ENCODE measurements at regions not wholly inside any gene's neighbourhood (a gene's known extent, or its start where the extent isn't known, plus 50 kb on each side); places are given as distances from the start of the nearest gene placed in this dataset.
"Not testable (repeated sequence)": the region's sequence is repeated elsewhere in the genome, so short reads cannot be mapped to it uniquely, and the experiment has no call there.

DNA sequence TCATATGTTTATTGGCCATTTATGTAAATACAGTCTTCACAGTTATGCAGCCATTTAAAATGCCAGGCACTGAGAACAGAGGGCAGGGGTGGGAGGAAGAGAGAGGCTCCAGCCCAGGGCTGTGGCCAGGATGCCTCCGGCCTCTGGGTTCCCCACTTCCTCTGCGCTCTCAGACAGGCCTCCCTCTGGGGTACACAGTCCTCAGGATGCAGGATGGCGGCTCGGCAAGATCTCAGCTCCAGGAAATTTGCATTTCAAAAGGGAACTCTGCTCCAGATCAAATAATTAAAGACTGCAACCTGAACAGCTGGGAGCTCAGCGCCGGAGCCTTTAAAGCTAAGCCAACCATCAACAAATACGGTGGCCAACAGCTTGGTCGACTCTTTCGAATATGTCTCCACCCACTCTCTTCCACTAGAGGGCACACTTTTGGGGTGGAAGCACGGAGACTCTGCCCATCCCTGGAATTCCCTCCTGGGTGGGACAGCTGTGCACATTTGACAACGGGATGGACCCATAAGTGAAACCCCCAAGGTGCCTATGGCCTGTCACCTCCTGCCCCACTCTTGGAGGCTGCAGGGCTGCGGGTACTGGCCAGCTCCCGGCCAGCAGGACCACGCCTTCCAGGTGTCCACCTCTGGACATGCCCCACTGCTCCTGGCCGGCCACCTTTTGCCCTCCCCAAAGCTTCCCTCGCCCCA, 1044.7 kb downstream of the BRD1 start:
- DNase-seq: peak; percentile 3

- DNase-seq: no peak
These were observed 1045.3 kb downstream of the BRD1 start for GRCh38 chr22:48782326-48782725.

DNA sequence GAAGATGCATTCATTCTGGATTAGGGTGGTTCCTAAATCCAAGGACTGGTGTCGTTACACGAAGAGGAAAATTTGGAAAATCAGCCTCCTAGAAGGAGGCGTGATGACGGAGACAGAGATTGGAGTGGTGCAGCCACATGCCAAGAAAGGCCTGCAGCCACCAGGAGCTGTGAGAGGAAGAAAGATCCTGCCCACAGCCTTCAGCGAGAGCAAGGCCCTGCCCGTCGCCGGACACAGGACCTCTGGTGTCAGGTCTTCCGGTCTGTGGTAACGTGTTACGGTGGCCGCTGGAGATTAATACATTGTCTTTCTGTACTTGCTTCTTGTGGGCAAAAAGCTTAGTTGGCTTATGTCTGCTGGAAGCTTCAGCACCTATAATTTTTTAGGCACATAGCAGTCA, 1045.8 kb downstream of the BRD1 start:
- DNase-seq: no peak

DNA sequence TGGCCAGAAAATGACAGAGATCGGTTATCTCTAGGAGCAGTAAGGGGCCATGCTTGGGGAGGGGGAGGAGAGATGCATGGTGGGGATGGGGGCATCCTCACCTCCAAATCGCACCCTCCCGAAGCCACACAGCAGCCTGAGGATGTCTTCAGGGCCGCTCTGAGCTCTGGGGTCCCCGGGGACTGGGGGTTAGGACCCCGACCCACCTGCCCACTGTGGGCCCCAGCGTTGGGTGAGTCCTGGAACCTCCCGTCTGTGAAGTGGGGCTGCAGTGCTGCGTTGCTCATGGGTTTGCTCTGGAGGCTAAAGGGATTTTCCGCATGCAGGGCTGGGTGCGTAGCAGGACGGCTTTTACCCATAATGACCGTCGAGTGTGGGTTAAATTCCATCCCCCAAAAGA, 1046.3 kb downstream of the BRD1 start:
- no peak for DNase-seq

- DNase-seq: no peak
These were observed 1046.9 kb downstream of the BRD1 start for GRCh38 chr22:48780597-48781277.

GRCh38 chr22:48779661-48780596, 1047.7 kb downstream of the BRD1 start:
- no peak for DNase-seq

GRCh38 chr22:48779211-48779643, 1048.4 kb downstream of the BRD1 start:
- DNase-seq: no peak

DNA sequence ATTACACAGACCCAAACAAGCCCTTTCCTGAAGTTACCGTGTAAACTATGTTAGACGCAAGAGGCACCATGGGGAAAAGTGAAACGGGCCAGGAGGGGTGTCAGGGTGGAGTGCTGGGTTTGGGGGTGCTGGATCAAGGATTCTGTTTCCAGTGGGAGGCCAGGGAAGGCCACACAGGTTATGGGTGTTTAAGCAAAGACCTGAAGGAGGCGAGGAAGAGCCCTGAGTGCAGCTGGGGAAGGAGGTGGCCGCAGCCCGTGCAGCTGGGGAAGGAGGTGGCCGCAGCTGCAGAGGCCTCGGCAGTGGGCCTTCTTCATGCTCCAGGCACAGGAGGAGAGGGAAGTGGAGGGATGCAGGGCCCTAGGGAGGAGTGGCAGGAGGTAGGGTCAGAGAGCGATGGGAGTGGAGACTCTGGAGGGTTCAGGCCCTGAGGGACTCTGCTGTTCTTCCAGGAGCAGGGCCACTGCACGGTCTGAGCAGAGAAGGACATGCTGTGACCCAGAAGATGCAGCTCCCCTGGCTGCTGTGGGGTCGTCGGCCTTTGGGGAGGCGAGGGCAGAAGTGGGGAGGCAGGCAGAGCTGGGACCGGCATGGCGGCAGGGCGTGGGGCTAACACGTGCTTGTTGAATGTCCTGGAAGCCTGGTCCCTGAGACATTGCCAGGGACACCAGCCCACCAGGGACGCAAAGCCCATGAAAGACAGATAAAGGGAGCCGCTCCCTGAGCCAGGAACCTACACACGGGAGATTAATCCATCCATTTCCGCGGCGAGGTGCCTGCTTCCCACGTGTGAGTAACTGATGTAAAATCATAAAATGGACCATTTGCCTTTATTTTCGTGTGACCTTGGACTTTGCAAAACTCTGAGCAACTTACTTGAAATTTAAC, 1049.1 kb downstream of the BRD1 start:
- no peak for DNase-seq

DNA sequence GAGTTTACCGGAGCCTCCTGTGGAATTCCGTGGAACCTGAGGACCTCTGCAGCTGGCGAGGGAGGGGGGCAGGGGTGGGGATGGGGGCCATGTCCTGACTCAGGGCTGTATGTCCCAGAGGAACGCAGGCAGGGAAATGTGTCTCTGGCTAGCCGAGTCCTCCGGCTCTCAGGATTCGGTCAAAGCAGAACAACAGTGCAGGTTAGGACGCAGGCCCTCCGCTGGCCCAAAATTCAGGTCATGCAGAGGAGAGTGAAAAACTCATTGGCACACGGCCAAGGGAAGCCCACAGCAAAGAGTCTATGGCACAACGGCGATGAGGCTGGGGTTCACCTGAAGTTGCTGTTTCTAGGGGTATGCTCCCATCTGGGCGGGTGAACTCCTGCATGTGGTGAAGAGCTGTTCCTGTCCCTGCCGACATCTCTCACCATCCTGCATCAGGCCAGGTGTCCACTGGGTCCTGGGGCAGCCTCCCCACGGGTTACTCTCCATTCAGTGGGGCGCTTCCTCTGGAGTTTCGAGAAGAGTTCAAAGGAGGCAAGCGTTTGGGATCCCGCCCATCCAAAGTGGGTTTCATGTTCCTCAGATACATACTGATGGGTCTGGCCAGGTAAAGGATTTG, 1055.3 kb downstream of the BRD1 start:
- no peak for DNase-seq

- no peak for DNase-seq
These were observed 1062.1 kb downstream of the BRD1 start for GRCh38 chr22:48765595-48765994.

GRCh38 chr22:48761546-48761945, 1066.1 kb downstream of the BRD1 start:
- DNase-seq: no peak

GRCh38 chr22:48760481-48761390, 1066.9 kb downstream of the BRD1 start:
- no peak for DNase-seq

DNA sequence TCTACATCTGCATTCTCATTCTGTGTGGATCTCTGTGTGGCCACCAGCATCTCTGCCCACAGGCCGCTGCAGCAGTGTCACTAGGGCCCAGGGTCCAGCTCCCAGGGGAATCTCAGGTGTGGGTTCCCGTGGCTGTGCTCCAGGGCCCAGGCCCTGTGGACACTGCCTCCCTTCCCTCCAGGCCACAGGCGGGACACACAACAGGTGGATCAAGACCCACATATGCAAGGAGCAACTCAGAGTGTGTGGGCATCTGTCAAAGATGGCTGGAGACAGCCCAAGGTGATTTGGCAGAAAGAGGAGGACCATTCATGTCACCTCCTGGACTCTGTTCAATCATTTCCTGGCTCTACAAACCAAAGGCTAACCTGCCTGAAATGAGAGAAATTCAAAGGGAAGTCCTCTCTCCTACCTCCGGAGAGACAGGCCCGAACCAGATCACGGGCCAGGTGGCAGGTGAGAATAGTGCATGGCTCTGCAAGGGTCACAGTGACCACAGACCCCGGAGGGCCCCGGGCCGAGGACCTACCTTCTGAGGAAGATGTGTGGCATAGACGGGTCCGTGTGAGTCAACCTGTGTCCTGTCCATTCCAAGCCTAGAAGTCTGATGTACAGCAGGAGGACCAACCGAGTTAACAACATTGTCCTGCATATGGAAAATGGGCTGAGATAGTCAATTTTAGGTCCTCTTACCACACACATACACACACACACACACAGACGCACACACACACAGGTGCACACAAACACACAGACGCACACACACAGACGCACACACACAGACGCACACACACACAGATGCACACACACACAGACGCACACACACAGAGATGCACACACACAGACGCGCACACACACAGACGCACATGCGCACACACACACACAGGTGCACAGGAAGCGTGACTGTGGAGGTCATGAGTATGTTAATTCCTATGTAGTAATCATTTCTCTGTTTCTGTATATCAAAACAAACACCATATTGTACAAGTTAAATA, 1068.5 kb downstream of the BRD1 start:
- no peak for DNase-seq

GRCh38 chr22:48757985-48758561, 1069.6 kb downstream of the BRD1 start:
- DNase-seq: no peak

GRCh38 chr22:48757581-48757980, 1070.1 kb downstream of the BRD1 start:
- DNase-seq: no peak

DNA sequence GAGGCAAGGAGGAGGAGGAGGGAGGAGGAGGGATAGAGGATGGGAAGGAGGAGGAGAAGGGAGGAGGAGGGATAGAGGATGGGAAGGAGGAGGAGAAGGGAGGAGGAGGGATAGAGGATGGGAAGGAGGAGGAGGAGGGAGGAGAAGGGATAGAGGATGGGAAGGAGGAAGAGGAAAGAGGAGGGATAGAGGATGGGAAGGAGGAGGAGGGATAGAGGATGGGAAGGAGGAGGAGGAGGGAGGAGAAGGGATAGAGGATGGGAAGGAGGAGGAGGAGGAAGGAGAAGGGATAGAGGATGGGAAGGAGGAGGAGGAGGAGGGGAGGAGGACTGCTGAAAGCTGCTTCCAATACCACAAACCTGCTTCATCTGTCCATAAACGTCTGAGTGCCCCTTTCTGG, 1070.5 kb downstream of the BRD1 start:
- DNase-seq: not testable (repeated sequence)

GRCh38 chr22:48756146-48757111, 1071.2 kb downstream of the BRD1 start:
- no peak for DNase-seq
